NCI-H2171 (cell line): ENCODE measurements at regions not wholly inside any gene's neighbourhood (a gene's known extent, or its start where the extent isn't known, plus 50 kb on each side); places are given as distances from the start of the nearest gene placed in this dataset.
"Not testable (repeated sequence)": the region's sequence is repeated elsewhere in the genome, so short reads cannot be mapped to it uniquely, and the experiment has no call there.

Experiments used
- DNase-seq: peaks from one replicate; lab custom pipeline; 2025; lab: John Stamatoyannopoulos, UW

DNA sequence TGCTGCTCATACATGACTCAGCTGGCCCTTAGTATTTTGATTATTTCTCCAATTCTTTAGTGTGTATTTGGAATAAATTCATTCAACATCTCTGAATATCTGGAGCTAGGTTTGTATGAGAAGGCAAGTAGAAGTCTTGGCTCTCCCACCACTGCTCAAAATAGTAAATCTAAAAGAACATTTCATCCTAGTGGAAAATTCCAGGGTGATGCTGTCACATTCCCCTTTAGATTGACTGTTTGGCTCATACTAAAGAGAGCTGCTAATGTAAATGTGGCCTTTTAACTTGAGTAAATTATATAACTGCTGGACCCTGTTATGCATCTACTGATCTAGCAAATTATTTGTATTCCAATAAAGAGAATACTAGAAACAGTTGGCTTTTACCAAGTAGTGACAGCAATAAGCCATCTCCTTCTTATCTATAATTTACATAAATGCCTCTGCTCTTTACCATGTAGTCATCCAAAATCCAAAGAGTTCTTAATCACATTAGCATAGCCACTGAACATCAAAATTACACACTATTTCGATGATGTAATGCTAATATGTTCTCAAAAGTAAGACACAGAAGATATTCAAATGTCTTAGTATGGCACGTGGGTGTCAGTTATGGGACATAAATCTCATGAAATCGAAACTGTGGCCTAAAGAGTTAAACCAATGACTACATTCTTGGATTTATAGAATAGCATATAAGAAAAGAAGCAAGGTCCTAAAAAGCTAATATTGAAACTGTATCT, 86.9 kb upstream of the KCND2 start:
- DNase-seq = no peak

GRCh38 chr7:120186688-120187087, 86.3 kb upstream of the KCND2 start:
- no peak for DNase-seq

GRCh38 chr7:120189623-120190022, 83.4 kb upstream of the KCND2 start:
- DNase-seq = no peak

DNA sequence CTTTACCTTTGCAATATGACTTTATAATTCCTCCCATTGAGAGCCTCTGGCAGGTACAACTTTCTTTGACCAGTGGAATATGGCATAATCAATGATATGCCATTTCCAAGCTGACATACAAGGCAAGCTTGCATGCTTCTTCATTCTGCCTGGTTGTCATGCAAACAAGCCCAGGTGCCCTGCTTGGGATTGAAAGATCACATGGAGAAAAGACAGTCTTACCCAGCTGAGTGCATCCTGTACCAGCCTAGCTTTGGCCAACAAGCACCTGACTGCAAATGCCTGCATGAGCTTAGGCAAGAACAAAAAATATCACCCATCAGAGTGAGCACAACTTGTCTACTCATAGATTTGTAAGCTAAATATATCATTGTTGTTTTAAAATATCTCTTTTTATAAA, 82.9 kb upstream of the KCND2 start:
- no peak for DNase-seq

- no peak for DNase-seq
Measured at GRCh38 chr7:120190566-120190965, 82.4 kb upstream of the KCND2 start.

DNA sequence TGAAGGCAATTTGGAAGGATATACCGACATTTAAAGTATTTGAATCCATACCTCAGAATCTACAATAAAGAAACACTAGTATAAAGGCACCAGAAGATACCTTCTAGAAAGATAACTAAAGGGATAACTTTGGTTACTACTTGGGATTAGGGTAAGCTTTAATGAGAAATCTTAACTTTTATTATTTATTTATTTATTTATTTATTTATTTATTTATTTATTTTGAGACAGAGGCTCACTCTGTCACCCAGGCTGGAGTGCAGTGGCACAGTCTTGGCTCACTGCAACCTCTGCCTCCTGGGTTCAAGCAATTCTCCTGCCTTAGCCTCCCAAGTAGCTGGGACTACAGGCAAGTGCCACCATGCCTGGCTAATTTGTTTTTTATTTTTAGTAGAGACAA, 81.6 kb upstream of the KCND2 start:
- DNase-seq = not testable (repeated sequence)

GRCh38 chr7:120201290-120201689, 71.7 kb upstream of the KCND2 start:
- no peak for DNase-seq

DNA sequence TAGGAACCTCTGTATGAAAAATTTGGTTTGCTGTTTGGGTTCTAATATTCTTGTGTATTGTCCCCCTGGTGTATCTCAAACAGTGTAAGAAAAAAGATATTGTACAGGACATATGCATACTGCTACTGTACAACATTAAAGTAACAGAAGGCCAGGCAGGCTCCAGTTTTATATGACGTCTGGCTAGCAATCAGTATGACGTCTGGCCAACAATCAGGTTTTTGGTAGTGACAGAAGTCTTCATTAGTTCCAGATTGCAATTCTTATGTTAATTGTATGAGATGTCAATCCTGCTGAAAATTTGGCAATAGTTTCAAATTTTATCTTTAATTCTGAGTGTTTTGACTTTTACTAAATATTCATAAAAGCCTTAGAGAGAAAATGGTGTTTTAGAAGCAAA, 67.9 kb upstream of the KCND2 start:
- DNase-seq = no peak

DNA sequence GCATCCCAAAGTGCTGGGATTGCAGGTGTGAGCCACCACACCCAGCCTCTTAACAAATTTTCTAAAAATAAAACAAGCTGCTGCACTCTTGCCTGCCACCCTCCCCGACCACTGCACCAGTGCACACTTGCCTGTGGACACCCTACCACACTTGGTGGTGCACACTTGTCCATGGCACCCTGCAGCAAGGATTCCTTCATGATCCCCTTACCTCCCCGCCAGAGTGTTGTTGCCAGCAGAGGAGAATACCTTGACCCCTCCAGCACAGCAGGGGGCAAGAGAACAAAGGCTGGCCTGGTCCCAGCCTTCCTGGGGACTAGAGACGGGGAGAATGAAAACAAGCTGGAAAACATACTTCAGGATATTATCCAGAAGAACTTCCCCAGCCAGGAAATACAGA, 65.9 kb upstream of the KCND2 start:
- DNase-seq = no peak

GRCh38 chr7:120215654-120216053, 57.3 kb upstream of the KCND2 start:
- DNase-seq = no peak

DNA sequence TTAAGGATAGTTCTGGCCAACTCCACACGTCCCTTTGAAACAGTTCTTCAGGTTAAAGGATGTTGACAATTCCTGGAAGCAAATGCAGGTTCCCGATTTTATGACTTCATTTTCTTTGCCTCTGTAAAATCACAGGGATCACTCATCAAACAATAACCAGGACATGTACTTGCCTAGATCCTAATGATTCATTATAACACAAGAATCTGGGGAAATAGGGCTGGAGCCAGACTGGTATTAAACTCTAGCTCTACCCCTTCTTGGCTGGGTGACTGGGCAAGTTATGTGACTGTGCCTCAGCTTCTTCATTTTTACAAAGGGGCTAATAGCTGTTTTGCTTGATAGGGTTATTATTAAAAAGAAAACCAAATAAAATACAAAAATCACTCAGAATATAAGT, 56.0 kb upstream of the KCND2 start:
- no peak for DNase-seq

- no peak for DNase-seq
Measured at GRCh38 chr7:120218712-120219111, 54.3 kb upstream of the KCND2 start.

DNA sequence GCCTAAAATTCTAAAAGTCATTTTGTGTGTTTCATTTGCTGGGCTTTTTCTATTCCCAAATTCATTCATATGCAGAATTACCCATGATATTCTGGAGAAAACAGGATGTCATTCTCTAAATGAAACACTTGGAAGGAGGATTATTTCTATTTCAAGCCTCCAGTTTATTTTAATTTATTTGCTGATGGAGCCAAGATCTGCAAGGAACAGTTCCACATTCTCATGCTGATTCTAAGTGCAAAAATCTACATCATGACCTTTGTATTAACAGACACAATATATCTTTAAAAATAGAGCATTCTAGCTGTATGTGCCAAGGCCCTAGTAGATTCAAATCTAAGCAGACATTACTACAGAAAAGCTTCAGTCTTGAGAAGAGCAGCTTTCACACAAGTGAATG, 51.3 kb upstream of the KCND2 start:
- no peak for DNase-seq
